ENCODE measurements at regions not wholly inside any gene's neighbourhood (a gene's known extent, or its start where the extent isn't known, plus 50 kb on each side); places are given as distances from the start of the nearest gene placed in this dataset.

DNA sequence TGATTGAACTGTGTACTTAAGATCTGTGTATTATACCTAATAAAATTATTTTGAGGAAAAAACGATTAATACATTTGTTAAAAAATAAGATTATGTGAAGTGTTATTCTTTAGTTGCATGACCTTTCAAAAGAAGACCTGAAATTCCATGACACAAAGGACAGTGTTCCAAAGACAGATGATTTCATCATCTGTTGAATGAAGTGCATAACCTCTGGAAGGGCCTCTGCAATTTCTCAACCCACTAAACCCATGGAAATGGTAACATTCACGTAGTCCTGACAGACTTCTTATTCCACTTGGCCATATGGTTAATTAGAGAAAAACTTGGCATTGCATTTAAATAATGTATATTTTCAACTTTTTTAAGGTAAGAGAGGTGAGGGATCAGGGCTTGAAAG, 167.2 kb upstream of the CTNND2 start:
- Mint-ChIP-seq H3K4me3 (no peak overlapping the region), H3K4me1 (peaks cover 6% of the 10 kb centered on the region), H3K9me3 (no peaks in the 10 kb centered on the region), H3K36me3 (ENCODE audit: low read depth) (no peaks in the 10 kb centered on the region), H3K27me3 (ENCODE audit: insufficient read depth, low read depth, poor library complexity) (no peaks in the 10 kb centered on the region), H3K27ac (no peak overlapping the region)
- ATAC-seq (no peak), DNase-seq (ENCODE audit: low spot score) (no peak)
- Histone ChIP-seq H3K27ac (ENCODE audit: low read depth) (no peak overlapping the region), H3K36me3 (ENCODE audit: insufficient read depth) (no peaks in the 10 kb centered on the region), H3F3A (replicated peaks; ENCODE audit: low read depth) (no peaks in the 10 kb centered on the region), H2AFZ (no peak overlapping the region), H4K20me1 (replicated peaks; ENCODE audit: insufficient read depth) (no peaks in the 10 kb centered on the region), H3K4me1 (ENCODE audit: insufficient read depth) (0 out of 2 replicates have a peak, but pooled peaks cover 6% of the 10 kb centered on the region), H3K79me2 (replicated peaks; ENCODE audit: insufficient read depth) (no peaks in the 10 kb centered on the region), H3K27me3 (ENCODE audit: insufficient read depth) (no peaks in the 10 kb centered on the region), H3K4me3 (no peak overlapping the region), H3K9me2 (ENCODE audit: insufficient read depth) (no peaks in the 10 kb centered on the region; the same call in 1 of the 2 replicates), H3K4me2 (no peak overlapping the region)
- TF ChIP-seq POLR2AphosphoS5 (IDR thresholded peaks at IDR 0.05; ENCODE audit: low read depth) (no peak), EZH2phosphoT487 (IDR thresholded peaks at IDR 0.05; ENCODE audit: unreplicated experiment) (no peak), ZNF331 (CRISPR knock-in tag; IDR thresholded peaks at IDR 0.05; ENCODE audit: low read depth) (no peak), NANOG (IDR thresholded peaks at IDR 0.05; ENCODE audit: borderline replicate concordance) (no peak), EZH2 (IDR thresholded peaks at IDR 0.05; ENCODE audit: low read depth, unreplicated experiment) (no peak), CREB1 (CRISPR knock-in tag; IDR thresholded peaks at IDR 0.05; ENCODE audit: low read depth) (no peak), JUNB (IDR thresholded peaks at IDR 0.05; ENCODE audit: unreplicated experiment) (no peak), ZNF114 (CRISPR knock-in tag; IDR thresholded peaks at IDR 0.05) (no peak), STAT1 (IDR thresholded peaks at IDR 0.05; ENCODE audit: unreplicated experiment) (no peak)
- TF ChIP-seq, protein P1, sequence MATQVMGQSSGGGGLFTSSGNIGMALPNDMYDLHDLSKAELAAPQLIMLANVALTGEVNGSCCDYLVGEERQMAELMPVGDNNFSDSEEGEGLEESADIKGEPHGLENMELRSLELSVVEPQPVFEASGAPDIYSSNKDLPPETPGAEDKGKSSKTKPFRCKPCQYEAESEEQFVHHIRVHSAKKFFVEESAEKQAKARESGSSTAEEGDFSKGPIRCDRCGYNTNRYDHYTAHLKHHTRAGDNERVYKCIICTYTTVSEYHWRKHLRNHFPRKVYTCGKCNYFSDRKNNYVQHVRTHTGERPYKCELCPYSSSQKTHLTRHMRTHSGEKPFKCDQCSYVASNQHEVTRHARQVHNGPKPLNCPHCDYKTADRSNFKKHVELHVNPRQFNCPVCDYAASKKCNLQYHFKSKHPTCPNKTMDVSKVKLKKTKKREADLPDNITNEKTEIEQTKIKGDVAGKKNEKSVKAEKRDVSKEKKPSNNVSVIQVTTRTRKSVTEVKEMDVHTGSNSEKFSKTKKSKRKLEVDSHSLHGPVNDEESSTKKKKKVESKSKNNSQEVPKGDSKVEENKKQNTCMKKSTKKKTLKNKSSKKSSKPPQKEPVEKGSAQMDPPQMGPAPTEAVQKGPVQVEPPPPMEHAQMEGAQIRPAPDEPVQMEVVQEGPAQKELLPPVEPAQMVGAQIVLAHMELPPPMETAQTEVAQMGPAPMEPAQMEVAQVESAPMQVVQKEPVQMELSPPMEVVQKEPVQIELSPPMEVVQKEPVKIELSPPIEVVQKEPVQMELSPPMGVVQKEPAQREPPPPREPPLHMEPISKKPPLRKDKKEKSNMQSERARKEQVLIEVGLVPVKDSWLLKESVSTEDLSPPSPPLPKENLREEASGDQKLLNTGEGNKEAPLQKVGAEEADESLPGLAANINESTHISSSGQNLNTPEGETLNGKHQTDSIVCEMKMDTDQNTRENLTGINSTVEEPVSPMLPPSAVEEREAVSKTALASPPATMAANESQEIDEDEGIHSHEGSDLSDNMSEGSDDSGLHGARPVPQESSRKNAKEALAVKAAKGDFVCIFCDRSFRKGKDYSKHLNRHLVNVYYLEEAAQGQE (IDR thresholded peaks at IDR 0.05; ENCODE audit: unreplicated experiment), result no peak
- TF ChIP-seq, protein P2, sequence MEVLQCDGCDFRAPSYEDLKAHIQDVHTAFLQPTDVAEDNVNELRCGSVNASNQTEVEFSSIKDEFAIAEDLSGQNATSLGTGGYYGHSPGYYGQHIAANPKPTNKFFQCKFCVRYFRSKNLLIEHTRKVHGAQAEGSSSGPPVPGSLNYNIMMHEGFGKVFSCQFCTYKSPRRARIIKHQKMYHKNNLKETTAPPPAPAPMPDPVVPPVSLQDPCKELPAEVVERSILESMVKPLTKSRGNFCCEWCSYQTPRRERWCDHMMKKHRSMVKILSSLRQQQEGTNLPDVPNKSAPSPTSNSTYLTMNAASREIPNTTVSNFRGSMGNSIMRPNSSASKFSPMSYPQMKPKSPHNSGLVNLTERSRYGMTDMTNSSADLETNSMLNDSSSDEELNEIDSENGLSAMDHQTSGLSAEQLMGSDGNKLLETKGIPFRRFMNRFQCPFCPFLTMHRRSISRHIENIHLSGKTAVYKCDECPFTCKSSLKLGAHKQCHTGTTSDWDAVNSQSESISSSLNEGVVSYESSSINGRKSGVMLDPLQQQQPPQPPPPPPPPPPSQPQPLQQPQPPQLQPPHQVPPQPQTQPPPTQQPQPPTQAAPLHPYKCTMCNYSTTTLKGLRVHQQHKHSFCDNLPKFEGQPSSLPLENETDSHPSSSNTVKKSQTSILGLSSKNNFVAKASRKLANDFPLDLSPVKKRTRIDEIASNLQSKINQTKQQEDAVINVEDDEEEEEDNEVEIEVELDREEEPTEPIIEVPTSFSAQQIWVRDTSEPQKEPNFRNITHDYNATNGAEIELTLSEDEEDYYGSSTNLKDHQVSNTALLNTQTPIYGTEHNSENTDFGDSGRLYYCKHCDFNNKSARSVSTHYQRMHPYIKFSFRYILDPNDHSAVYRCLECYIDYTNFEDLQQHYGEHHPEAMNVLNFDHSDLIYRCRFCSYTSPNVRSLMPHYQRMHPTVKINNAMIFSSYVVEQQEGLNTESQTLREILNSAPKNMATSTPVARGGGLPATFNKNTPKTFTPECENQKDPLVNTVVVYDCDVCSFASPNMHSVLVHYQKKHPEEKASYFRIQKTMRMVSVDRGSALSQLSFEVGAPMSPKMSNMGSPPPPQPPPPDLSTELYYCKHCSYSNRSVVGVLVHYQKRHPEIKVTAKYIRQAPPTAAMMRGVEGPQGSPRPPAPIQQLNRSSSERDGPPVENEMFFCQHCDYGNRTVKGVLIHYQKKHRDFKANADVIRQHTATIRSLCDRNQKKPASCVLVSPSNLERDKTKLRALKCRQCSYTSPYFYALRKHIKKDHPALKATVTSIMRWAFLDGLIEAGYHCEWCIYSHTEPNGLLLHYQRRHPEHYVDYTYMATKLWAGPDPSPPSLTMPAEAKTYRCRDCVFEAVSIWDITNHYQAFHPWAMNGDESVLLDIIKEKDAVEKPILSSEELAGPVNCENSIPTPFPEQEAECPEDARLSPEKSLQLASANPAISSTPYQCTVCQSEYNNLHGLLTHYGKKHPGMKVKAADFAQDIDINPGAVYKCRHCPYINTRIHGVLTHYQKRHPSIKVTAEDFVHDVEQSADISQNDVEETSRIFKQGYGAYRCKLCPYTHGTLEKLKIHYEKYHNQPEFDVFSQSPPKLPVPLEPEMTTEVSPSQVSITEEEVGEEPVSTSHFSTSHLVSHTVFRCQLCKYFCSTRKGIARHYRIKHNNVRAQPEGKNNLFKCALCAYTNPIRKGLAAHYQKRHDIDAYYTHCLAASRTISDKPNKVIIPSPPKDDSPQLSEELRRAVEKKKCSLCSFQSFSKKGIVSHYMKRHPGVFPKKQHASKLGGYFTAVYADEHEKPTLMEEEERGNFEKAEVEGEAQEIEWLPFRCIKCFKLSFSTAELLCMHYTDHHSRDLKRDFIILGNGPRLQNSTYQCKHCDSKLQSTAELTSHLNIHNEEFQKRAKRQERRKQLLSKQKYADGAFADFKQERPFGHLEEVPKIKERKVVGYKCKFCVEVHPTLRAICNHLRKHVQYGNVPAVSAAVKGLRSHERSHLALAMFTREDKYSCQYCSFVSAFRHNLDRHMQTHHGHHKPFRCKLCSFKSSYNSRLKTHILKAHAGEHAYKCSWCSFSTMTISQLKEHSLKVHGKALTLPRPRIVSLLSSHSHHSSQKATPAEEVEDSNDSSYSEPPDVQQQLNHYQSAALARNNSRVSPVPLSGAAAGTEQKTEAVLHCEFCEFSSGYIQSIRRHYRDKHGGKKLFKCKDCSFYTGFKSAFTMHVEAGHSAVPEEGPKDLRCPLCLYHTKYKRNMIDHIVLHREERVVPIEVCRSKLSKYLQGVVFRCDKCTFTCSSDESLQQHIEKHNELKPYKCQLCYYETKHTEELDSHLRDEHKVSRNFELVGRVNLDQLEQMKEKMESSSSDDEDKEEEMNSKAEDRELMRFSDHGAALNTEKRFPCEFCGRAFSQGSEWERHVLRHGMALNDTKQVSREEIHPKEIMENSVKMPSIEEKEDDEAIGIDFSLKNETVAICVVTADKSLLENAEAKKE (CRISPR knock-in tag; IDR thresholded peaks at IDR 0.05), result no peak
- TF ChIP-seq, protein P3, sequence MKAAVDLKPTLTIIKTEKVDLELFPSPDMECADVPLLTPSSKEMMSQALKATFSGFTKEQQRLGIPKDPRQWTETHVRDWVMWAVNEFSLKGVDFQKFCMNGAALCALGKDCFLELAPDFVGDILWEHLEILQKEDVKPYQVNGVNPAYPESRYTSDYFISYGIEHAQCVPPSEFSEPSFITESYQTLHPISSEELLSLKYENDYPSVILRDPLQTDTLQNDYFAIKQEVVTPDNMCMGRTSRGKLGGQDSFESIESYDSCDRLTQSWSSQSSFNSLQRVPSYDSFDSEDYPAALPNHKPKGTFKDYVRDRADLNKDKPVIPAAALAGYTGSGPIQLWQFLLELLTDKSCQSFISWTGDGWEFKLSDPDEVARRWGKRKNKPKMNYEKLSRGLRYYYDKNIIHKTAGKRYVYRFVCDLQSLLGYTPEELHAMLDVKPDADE (IDR thresholded peaks at IDR 0.05), result no peak
- TF ChIP-seq, protein P4, sequence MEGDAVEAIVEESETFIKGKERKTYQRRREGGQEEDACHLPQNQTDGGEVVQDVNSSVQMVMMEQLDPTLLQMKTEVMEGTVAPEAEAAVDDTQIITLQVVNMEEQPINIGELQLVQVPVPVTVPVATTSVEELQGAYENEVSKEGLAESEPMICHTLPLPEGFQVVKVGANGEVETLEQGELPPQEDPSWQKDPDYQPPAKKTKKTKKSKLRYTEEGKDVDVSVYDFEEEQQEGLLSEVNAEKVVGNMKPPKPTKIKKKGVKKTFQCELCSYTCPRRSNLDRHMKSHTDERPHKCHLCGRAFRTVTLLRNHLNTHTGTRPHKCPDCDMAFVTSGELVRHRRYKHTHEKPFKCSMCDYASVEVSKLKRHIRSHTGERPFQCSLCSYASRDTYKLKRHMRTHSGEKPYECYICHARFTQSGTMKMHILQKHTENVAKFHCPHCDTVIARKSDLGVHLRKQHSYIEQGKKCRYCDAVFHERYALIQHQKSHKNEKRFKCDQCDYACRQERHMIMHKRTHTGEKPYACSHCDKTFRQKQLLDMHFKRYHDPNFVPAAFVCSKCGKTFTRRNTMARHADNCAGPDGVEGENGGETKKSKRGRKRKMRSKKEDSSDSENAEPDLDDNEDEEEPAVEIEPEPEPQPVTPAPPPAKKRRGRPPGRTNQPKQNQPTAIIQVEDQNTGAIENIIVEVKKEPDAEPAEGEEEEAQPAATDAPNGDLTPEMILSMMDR (conservative IDR thresholded peaks at IDR 0.05; ENCODE audit: low read depth in 2 of 2), result no peak

Measured in GM23338 (cell line).